VCaP (cell line): ENCODE measurements at regions not wholly inside any gene's neighbourhood (a gene's known extent, or its start where the extent isn't known, plus 50 kb on each side); places are given as distances from the start of the nearest gene placed in this dataset.

ENCODE experiments used
- H3K27ac ChIP-seq: fragments of 450-650 bp; 2 replicates; pipeline ENCODE4 v1.5.1; 2017
- TF ChIP-seq, protein P1 (sequence below): fragments of 450-650 bp; conservative IDR thresholded peaks from 2 replicates; pipeline ENCODE4 v1.5.1; 2017; ENCODE audit warnings: mild to moderate bottlenecking, moderate library complexity

GRCh38 chr16:86632206-86632605 lies 53.9 kb downstream of the FOXL1 start:
- H3K27ac ChIP-seq = no peak overlapping the region
- TF ChIP-seq, protein P1, sequence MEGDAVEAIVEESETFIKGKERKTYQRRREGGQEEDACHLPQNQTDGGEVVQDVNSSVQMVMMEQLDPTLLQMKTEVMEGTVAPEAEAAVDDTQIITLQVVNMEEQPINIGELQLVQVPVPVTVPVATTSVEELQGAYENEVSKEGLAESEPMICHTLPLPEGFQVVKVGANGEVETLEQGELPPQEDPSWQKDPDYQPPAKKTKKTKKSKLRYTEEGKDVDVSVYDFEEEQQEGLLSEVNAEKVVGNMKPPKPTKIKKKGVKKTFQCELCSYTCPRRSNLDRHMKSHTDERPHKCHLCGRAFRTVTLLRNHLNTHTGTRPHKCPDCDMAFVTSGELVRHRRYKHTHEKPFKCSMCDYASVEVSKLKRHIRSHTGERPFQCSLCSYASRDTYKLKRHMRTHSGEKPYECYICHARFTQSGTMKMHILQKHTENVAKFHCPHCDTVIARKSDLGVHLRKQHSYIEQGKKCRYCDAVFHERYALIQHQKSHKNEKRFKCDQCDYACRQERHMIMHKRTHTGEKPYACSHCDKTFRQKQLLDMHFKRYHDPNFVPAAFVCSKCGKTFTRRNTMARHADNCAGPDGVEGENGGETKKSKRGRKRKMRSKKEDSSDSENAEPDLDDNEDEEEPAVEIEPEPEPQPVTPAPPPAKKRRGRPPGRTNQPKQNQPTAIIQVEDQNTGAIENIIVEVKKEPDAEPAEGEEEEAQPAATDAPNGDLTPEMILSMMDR = no peak

GRCh38 chr16:86632944-86633343 lies 54.6 kb downstream of the FOXL1 start:
- no peak overlapping the region for H3K27ac ChIP-seq
- TF ChIP-seq, protein P1 = no peak

GRCh38 chr16:86634292-86634691 lies 55.9 kb downstream of the FOXL1 start:
- TF ChIP-seq, protein P1 = no peak
- H3K27ac ChIP-seq = no peak overlapping the region

DNA sequence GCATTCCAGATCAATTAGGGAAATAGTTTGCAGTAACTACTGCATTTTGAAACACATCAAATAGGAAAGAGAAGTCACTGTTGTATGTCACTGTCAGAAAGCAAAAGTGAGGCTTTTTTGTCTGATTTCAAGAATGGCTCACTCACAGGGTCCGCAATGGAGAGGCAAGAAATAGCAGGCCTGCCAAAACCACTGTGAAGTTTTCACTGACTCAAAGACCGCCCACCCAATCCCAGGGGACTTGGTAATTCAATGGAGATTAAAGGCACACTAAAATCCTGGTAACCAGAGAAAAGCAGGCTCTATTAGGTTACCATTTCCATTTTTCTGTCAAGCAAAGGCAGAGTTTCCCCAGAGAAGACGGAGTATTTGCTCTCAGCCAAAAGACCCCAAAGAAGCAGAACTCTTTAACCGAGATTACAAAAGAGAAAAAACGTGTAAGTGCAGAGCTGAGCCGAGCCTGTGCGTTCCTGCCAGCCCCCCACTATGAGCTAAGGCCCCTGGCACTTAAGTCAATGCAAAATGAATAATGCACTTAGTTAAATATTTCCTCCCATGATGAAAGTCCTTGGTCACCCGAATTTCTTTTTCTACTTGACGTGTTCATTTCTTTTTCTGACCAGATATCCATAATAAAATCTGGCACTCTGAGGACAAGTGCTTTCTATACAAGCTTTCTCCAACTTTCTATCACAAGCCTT lies 57.0 kb downstream of the FOXL1 start:
- TF ChIP-seq, protein P1 = no peak
- no peak overlapping the region for H3K27ac ChIP-seq

DNA sequence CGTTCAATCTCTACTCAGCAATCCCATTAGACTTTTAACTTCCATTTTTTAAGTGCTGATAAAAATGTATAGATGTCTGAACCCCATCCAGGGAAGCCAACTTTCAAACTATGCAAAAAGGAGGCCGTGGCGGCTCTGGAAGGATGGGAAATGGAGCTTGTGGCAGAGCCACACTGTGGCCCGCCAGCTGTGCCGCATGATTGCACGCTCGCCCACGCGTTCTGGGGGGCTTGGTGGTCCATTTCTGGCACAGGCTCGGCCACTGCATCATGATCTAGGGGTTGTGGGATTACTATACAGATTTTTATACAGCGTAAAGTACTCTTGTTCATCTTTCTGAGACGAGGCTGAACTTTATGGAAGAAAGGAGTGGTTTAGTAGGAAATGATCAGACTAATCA lies 57.6 kb downstream of the FOXL1 start:
- TF ChIP-seq, protein P1 = no peak
- H3K27ac ChIP-seq = no peak overlapping the region

DNA sequence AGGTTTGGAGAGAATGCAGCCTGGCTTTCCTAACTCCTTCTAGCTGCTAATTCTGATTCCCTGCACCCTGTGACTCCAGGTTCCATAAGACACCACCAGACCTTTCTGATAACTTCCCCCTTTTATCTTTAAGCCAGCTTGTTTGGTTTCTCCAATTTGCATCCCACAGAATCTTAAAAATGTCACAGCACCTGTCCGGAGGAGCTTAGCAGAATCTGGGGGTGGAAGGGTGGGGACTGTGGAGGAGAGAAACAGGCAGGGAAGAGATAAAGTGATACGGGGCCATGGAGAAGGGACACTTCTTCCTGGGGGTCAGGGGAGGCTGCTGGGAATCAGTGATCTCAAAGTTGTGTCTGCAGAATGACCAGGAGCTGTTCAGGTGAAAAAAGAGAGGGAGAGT lies 59.4 kb downstream of the FOXL1 start:
- no peak overlapping the region for H3K27ac ChIP-seq
- TF ChIP-seq, protein P1 = no peak

DNA sequence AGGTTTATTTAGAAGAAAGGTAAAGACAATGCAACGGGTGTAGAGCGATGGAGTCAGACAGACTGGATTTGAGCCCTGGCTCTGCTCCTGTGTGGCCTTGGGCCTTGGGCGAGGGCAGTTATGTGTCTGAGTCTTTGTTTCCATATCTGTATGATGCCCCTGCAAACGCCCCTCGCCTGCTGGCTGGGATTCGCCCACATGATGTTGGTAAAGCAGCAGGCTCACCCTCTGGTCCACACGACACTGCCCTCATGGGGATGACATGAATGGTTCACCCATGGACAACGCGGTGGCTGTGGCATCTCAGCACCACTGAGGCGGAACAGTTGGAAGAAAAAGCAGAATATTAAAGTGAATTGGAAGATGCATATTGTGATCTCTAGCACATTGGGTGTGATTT lies 60.3 kb downstream of the FOXL1 start:
- TF ChIP-seq, protein P1 = no peak
- H3K27ac ChIP-seq = no peak overlapping the region
